Stomach (tissue), 4 donors: ENCODE measurements at regions not wholly inside any gene's neighbourhood (a gene's known extent, or its start where the extent isn't known, plus 50 kb on each side); places are given as distances from the start of the nearest gene placed in this dataset.

Experiments used
- EP300 ChIP-seq: sonication (generic); formaldehyde crosslinking; IDR thresholded peaks from one replicate; pipeline ENCODE4 v1.6.1; 2017; ENCODE audit warnings: antibody characterized with exemption
- POLR2A ChIP-seq, 4 donors: fragments of 450-650 bp; IDR thresholded peaks; one replicate each; pipeline ENCODE4 v1.6.1; 2016; ENCODE audit warnings: antibody characterized with exemption in 4 of 4, control low read depth in 2 of 4, mild to moderate bottlenecking in 1 of 4, moderate library complexity in 1 of 4
- POLR2AphosphoS5 ChIP-seq, 3 donors: sonication (generic); formaldehyde crosslinking; IDR thresholded peaks; one replicate each; pipeline ENCODE4 v1.6.1; 2016; ENCODE audit warnings: antibody characterized with exemption in 3 of 3
- TF ChIP-seq, protein P1 (sequence below), 7 experiments: fragments of 450-650 bp in 4 of 7; fragments of 200-600 bp in 3 of 7; sonication (generic) in 3 of 7; IDR thresholded peaks; one replicate each; pipeline ENCODE4 v1.5.1; 2016 to 2019; ENCODE audit warnings: antibody characterized with exemption in 7 of 7, control low read depth in 2 of 7, mild to moderate bottlenecking in 1 of 7

DNA sequence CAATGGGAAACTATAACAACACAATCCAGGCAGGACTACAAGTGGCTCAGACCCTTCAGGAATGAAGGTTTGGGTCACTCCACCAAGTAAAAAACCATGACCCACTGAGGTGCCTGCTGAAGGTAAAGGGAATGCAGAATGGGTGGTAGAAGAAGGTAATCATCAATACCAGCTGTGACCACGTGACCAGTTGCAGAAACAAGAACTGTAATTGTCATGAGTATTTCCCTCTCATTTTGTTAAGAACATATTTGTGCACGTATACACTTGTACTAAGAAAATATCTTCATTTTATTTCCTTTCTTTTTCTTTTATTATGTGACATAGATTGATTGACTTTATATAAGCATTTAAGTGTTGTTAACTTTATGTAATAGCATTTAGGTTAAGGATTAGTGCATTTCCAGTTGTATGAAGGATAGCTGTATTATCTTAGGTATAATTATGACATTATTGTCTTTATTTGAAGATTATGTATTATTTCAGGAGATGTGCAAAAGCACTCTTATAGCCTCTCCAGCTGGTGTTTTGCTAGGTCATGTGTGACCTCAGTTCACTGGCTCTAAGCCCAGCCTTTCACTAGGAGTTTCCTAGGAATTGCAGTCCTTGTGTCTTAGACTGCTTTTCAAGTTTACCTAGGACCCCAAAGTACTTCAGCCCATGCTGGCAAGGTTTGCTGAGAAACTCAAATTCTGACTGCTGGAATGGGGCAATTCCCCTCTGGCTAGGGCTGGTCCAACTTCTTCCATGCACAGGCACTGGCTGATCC lies 125.7 kb upstream of the DPP10 start:
- TF ChIP-seq POLR2A (IDR thresholded peaks at IDR 0.05) = no peak
- TF ChIP-seq, protein P1, sequence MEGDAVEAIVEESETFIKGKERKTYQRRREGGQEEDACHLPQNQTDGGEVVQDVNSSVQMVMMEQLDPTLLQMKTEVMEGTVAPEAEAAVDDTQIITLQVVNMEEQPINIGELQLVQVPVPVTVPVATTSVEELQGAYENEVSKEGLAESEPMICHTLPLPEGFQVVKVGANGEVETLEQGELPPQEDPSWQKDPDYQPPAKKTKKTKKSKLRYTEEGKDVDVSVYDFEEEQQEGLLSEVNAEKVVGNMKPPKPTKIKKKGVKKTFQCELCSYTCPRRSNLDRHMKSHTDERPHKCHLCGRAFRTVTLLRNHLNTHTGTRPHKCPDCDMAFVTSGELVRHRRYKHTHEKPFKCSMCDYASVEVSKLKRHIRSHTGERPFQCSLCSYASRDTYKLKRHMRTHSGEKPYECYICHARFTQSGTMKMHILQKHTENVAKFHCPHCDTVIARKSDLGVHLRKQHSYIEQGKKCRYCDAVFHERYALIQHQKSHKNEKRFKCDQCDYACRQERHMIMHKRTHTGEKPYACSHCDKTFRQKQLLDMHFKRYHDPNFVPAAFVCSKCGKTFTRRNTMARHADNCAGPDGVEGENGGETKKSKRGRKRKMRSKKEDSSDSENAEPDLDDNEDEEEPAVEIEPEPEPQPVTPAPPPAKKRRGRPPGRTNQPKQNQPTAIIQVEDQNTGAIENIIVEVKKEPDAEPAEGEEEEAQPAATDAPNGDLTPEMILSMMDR (IDR thresholded peaks at IDR 0.05) = no peak
- no peak for TF ChIP-seq POLR2AphosphoS5 (IDR thresholded peaks at IDR 0.05)
- TF ChIP-seq EP300 = no peak
